RWPE2 (cell line): ENCODE measurements at regions not wholly inside any gene's neighbourhood (a gene's known extent, or its start where the extent isn't known, plus 50 kb on each side); places are given as distances from the start of the nearest gene placed in this dataset.

Experiments
- ATAC-seq: fragments of 200-7000 bp; cut with Tn5 transposase; 3 replicates; pipeline ENCODE4 v1.9.1; 2021; ENCODE audit warnings: low read depth
- DNase-seq: peaks from one replicate; pipeline ENCODE4 v3.0.0-alpha.2; 2020; ENCODE audit warnings: low spot score
- H3K27ac ChIP-seq: fragments of 450-650 bp; 2 replicates; pipeline ENCODE4 v1.5.1; 2017; ENCODE audit warnings: mild to moderate bottlenecking; ENCODE audit not compliant: poor library complexity, severe bottlenecking
- H3K27me3 ChIP-seq: fragments of 250-450 bp; sonication (Bioruptor Pico); 2 replicates; pipeline ENCODE4 v1.5.1; 2021; ENCODE audit warnings: mild to moderate bottlenecking, moderate library complexity; ENCODE audit not compliant: insufficient read depth, poor library complexity, severe bottlenecking
- H3K36me3 ChIP-seq: fragments of 250-450 bp; sonication (Bioruptor Pico); 2 replicates; pipeline ENCODE4 v1.5.1; 2020; ENCODE audit warnings: low read depth, mild to moderate bottlenecking, moderate library complexity
- H3K4me1 ChIP-seq: fragments of 250-450 bp; sonication (Bioruptor Pico); 2 replicates; pipeline ENCODE4 v1.5.1; 2021; ENCODE audit warnings: mild to moderate bottlenecking, moderate library complexity; ENCODE audit not compliant: insufficient read depth, poor library complexity, severe bottlenecking
- H3K4me3 ChIP-seq: fragments of 250-450 bp; sonication (Bioruptor Pico); 2 replicates; pipeline ENCODE4 v1.5.1; 2021; ENCODE audit warnings: mild to moderate bottlenecking, moderate library complexity; ENCODE audit not compliant: severe bottlenecking
- H3K9me3 ChIP-seq: fragments of 250-450 bp; sonication (Bioruptor Pico); 2 replicates; pipeline ENCODE4 v1.5.1; 2021; ENCODE audit warnings: mild to moderate bottlenecking, moderate library complexity; ENCODE audit not compliant: severe bottlenecking
- CTCF ChIP-seq: fragments of 450-650 bp; IDR thresholded peaks from one replicate; pipeline ENCODE4 v1.5.1; 2017; ENCODE audit warnings: mild to moderate bottlenecking, moderate library complexity; ENCODE audit not compliant: poor library complexity, severe bottlenecking

- no peak for TF ChIP-seq CTCF
- H3K4me3 ChIP-seq = no peak overlapping the region
- no peaks in the 10 kb centered on the region for H3K27me3 ChIP-seq
- ATAC-seq = no peak
- H3K36me3 ChIP-seq = peaks cover 92% of the 10 kb centered on the region
- no peaks in the 10 kb centered on the region for H3K9me3 ChIP-seq
- peaks cover 42% of the 10 kb centered on the region for H3K4me1 ChIP-seq
- no peak for DNase-seq
- H3K27ac ChIP-seq = peak overlapping the region; percentile 99
These were observed 59.6 kb upstream of the PPARA start for GRCh38 chr22:46090631-46091201.

- Histone ChIP-seq H3K36me3 (peaks cover 90% of the 10 kb centered on the region), H3K27ac (peak overlapping the region; percentile 99), H3K27me3 (no peaks in the 10 kb centered on the region), H3K9me3 (no peaks in the 10 kb centered on the region), H3K4me3 (no peak overlapping the region), H3K4me1 (peaks cover 42% of the 10 kb centered on the region)
- DNase-seq (no peak), ATAC-seq (no peak)
- no peak for TF ChIP-seq CTCF
These were observed 58.9 kb upstream of the PPARA start for GRCh38 chr22:46091277-46091977.

- no peak for TF ChIP-seq CTCF
- Histone ChIP-seq H3K27me3 (no peaks in the 10 kb centered on the region), H3K4me3 (no peak overlapping the region), H3K36me3 (peaks cover 90% of the 10 kb centered on the region), H3K9me3 (no peaks in the 10 kb centered on the region), H3K4me1 (peaks cover 38% of the 10 kb centered on the region), H3K27ac (peak overlapping the region; percentile 99)
- ATAC-seq (no peak), DNase-seq (no peak)
These were observed 58.3 kb upstream of the PPARA start for GRCh38 chr22:46092011-46092410.

- H3K27me3 ChIP-seq = no peaks in the 10 kb centered on the region
- DNase-seq (no peak), ATAC-seq (no peak)
- no peak overlapping the region for H3K4me3 ChIP-seq
- H3K27ac ChIP-seq = peak overlapping the region; percentile 99
- peaks cover 90% of the 10 kb centered on the region for H3K36me3 ChIP-seq
- no peaks in the 10 kb centered on the region for H3K9me3 ChIP-seq
- TF ChIP-seq CTCF = no peak
- peaks cover 32% of the 10 kb centered on the region for H3K4me1 ChIP-seq
These were observed 57.5 kb upstream of the PPARA start for GRCh38 chr22:46092670-46093410.
